ENCODE measurements at regions not wholly inside any gene's neighbourhood (a gene's known extent, or its start where the extent isn't known, plus 50 kb on each side); places are given as distances from the start of the nearest gene placed in this dataset.
A peak's percentile ranks its signal among the peaks of the same experiment; 100 is the strongest.

DNA sequence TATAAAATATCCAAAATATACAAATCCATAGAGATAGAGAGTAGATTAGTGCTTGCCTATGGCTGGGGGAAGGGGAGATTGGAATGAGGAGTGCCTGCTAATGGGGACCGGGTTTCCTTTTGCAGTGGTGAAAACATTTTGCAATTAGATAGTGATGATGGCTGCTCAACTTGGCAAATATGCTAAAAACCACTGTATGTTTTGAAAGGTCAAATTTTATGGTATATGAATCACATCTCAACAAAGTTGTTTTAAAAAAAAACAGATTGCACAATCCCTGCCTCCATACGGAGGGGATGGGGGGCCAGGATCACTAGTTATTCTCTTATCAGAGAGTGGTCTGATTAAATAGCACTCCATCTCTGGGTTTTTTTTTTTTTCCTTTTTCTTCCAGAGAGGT lies 76.9 kb upstream of the RIPOR2 start:
- peak; percentile 27 for DNase-seq (ENCODE audit: extremely low read depth, low read depth)
- TF ChIP-seq, protein P1, sequence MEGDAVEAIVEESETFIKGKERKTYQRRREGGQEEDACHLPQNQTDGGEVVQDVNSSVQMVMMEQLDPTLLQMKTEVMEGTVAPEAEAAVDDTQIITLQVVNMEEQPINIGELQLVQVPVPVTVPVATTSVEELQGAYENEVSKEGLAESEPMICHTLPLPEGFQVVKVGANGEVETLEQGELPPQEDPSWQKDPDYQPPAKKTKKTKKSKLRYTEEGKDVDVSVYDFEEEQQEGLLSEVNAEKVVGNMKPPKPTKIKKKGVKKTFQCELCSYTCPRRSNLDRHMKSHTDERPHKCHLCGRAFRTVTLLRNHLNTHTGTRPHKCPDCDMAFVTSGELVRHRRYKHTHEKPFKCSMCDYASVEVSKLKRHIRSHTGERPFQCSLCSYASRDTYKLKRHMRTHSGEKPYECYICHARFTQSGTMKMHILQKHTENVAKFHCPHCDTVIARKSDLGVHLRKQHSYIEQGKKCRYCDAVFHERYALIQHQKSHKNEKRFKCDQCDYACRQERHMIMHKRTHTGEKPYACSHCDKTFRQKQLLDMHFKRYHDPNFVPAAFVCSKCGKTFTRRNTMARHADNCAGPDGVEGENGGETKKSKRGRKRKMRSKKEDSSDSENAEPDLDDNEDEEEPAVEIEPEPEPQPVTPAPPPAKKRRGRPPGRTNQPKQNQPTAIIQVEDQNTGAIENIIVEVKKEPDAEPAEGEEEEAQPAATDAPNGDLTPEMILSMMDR (IDR thresholded peaks at IDR 0.05; ENCODE audit: low read depth, low read length) = no peak

DNA sequence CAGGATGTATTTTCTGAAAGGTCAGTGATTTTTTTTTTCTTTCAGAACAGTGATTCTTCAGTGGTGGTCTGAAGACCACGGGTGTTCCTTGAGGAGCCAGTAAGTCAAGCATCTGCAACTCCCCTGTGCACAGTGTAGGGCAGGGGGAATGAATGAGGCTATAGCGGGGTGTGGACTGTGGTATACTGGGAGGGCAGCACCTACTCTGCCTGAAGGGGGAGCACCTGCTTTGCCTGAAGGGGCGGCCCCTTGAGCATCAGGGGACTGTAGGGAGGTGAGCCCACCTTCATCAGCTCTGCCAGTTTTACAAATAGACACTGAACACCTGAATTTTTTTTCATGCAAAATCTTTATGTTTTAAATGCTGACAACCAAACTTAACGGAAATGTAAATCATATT lies 77.5 kb upstream of the RIPOR2 start:
- DNase-seq (ENCODE audit: extremely low read depth, low read depth) = no peak
- TF ChIP-seq, protein P1 (IDR thresholded peaks at IDR 0.05; ENCODE audit: low read depth, low read length) = peak; percentile 22

DNA sequence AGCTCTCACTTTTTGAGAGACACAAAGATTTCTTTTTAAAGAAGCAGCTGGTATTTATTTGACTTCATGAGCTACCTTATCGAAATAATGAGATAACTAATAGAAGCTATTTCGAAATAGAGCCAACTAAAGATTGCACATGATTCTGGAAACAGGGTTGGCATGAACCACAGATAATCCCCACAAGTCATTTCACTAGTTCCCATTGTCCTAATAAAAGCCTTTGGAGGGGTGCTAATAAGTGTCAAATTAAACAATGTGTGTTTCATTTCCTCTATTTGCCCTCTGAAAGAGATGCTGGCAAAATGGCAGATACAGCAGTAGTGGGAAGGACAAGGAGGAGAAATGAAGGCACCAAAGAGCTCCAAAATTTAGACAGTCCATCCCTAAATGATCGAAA lies 78.6 kb upstream of the RIPOR2 start:
- TF ChIP-seq, protein P1 (IDR thresholded peaks at IDR 0.05; ENCODE audit: low read depth, low read length) = no peak
- no peak for DNase-seq (ENCODE audit: extremely low read depth, low read depth)

DNA sequence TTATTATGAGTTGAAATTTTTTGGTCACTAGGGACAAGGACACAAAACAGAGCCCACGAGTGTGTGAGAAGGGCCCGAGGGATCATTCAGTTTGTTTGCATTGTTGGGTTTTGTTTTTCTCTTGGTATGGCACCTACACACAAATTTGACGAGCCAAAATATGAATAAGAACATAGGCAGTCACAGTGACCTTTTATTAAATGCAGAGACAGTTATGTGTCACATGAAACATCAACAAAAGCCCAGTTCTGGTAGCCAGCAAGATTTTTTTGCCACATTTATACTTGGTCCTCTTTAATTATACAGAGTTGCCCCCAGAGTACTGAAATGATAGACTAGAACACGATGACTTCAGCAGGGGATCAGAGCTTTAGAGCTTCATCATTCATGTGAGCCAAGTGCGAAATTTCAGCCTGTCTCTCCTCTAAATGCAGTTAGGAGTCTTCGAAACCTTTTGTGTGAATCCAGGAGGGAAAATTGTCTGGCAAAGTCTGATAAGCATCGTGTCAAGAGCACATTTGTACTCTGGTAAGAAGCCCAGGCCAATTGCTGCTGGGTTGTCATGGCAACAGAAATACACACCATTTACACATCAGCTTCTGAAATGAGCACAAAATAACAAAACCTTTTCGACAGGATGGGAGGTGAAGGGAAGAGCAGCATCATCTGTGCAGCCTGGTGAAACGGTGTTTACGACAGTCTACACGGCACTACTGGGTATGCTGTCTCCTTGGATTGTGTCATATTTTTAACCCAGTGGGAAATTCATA lies 79.2 kb upstream of the RIPOR2 start:
- TF ChIP-seq, protein P1 (IDR thresholded peaks at IDR 0.05; ENCODE audit: low read depth, low read length) = no peak
- peak; percentile 60 for DNase-seq (ENCODE audit: extremely low read depth, low read depth)

DNA sequence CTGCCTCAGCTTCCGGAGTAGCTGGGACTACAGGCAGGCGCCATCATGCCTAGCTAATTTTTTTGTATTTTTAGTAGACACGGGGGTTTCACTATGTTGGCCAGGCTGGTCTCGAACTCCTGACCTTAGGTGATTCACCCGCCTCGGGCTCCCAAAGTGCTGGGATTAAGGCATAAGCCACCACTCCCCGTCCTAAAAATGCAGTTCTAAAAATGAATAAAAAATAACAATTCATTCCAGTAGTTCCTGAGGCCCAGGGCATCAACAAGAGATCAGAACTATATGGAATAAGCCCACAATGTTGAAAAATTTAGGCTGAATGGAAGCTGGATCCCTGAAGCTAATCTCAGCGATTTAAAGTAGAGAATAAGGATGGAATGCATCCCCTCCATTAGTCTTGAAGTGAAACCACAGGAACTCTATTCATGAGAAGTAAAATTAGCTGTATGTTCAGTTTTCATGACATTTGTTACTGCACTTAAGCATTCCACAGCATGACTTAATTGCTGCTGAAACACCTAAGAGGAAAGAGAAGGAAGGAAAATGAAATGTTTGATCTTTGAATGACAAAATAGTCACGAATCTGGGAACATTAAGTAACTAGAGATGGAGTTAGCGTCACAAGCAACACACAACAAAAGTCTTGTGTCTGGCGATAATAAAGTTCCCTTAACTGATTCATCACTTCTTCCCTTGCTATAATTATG lies 80.4 kb upstream of the RIPOR2 start:
- no peak for DNase-seq (ENCODE audit: extremely low read depth, low read depth)
- TF ChIP-seq, protein P1 (IDR thresholded peaks at IDR 0.05; ENCODE audit: low read depth, low read length) = no peak

DNA sequence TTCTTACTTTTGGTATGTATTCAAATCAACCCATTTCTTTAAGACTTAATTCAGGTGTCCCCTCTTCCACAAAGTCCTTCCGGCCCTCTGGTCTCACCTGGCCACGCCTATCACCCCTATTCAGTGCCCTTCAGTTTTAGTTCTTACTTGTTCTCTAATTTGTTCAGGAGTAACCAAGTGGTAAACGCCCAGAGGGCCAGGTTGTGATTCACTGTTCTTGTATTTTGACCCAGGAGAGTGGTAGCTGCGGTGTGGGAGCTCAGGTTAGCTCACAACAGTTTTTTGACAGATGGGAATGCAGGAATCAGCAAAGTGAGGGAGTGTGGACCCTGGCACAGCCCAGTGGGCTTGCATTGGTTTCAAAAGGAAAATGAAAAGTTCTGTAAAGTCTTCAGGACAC lies 81.7 kb upstream of the RIPOR2 start:
- DNase-seq (ENCODE audit: extremely low read depth, low read depth) = no peak
- TF ChIP-seq, protein P1 (IDR thresholded peaks at IDR 0.05; ENCODE audit: low read depth, low read length) = no peak

DNA sequence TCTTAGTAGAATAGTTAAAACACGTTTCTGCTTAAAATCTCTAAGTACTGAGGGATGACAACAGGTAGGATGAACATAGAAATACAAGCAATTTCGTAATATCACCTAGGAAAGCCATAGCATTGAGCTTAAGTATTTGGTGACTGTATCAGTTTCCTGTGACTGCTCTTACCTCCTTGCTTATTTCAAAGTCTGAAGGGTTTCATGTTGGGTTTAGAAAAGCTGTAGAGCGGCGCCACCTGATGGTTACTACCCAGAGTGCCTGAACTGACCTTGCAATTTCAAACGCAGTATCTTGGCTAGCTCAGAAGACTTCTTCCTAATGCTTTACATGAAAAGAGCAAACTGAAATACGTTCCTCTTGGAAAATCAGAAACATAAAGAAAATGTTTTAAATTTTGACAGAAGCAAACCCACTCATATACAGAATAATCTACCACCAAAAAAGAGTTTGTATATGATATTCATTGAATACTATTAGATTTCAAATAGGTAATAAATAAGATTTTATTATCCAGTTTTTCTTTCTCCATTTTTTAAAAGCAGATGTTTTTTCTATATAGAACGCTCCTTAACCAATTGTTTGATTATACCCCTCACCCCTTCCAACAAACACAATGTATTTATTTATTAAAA lies 82.3 kb upstream of the RIPOR2 start:
- no peak for DNase-seq (ENCODE audit: extremely low read depth, low read depth)
- TF ChIP-seq, protein P1 (IDR thresholded peaks at IDR 0.05; ENCODE audit: low read depth, low read length) = peak; percentile 49
